Activated gamma-delta T cell (primary cell): ENCODE measurements at regions not wholly inside any gene's neighbourhood (a gene's known extent, or its start where the extent isn't known, plus 50 kb on each side); places are given as distances from the start of the nearest gene placed in this dataset.
"Not testable (repeated sequence)": the region's sequence is repeated elsewhere in the genome, so short reads cannot be mapped to it uniquely, and the experiment has no call there.

Experiments used
- DNase-seq: peaks from one replicate; lab custom pipeline; 2025; lab: John Stamatoyannopoulos, UW

GRCh38 chr5:2151301-2151888 is 268.7 kb upstream of the IRX4 start:
- DNase-seq, result not testable (repeated sequence)

DNA sequence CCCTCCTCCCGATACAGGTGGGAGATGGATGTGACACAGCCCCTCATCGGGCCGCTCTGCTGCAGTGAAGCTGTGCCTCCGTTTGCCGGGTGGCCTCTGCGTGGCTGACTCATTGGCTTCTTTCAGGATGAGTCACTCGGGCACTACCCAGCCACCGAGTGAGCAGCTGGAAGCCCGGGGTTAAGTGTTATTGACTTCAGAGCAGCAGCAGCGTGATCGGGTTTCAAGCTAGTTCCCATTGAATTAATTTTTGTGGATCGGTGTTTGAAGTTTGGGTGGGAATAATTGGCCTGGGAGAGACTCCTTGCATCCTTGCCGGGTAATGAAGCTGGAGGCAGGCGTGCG is 266.4 kb upstream of the IRX4 start:
- DNase-seq, result no peak

DNA sequence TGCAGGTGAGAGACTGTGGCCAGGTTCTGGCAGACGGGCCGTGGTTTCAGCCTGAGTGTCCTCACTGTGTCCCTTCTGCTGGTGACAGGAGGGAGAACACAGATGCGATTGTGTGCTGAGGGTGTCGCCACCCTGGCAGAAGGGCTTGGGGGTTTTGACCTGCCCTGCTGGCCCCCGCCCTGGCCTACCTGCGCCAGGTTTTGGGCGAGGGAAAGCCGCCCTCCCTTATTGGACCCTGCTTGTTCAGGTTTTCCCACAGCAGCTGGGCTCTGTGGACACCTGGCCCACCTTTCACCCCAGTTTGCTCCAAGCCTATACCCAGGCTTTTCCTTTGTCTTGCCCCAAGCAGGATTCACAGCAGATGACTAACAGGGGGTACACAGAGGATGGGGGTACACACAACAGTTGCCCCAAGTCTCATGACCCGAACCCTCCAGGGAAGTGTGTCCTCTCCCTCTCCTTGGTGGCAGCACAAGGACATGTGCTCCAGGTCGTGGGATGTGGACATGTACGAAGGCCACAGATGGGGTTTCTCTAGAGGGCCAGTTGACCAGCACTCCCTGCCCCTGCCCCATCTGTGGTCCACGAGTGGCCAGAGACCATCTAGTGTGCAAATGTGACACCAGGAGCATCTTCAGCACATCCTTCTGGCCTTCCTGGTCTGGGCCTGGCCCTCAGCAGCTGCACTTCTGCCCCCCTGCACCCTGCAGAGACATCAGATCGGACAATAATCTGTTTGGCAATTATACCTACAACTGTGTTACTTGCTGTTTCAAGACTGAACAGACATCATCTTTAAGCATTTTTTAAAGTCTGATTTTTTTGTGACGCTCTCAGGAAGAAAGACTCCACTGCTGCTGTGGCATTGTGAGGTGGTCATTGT is 265.8 kb upstream of the IRX4 start:
- DNase-seq, result no peak

GRCh38 chr5:2147504-2148311 is 265.0 kb upstream of the IRX4 start:
- DNase-seq, result no peak

DNA sequence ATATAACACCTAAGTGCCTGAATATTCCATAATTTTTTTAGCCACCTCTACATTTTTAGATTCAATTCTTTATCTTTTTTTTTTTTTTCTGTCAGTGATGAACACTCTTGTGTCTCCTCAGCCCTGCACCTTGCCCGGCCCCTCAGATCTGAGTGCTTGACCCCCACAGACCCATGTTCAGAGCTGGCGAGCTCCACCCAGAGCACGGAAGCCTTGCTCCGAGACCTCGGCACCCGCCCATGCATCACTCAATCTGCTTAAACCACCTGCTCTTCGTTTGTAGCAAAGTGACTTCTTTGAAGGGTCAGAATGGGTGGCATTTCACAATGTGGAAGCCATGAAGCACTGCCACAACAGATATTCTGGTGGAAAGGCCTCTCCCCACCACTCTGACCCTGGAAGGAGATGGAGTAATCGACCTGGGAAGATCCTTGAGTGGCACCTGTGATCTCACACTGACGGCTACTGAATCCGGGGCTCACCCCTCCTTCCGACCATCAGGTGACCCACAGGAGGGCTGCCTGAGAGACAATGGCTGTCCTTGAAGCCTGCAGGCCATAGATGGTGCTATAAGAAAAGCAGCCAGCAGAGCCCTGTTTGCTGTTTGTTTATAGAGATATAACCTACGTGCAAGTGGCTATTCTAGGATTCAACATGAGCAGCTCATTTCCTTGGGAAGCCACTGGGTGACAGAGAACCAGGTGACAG is 261.1 kb upstream of the IRX4 start:
- DNase-seq, result no peak

GRCh38 chr5:2143088-2143487 is 260.4 kb upstream of the IRX4 start:
- no peak for DNase-seq

DNA sequence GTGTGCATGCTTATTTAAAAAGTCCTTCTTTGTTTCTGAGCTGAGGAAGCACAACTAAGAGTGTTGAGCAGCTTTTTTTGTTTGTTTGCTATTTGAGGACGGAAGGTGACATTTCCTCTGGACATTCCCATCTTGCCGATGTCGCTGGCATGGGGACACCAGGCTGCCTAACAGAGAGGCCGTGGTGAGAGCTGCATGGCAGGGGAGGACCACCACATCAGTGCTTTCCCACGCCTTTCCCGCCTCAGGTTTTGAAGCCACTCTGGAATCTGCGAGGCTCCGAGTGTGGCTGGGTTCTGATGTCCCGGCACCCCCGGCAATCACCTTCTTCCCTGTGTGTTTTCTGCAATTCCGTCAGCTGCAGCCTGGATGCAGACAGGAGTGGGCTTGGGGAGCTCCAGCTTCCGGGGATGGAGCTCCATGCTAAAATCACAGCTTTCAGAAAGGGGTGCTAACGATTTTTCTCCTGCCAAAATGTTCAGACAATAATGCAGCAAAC is 259.8 kb upstream of the IRX4 start:
- DNase-seq, result no peak

GRCh38 chr5:2141254-2142000 is 258.7 kb upstream of the IRX4 start:
- DNase-seq, result no peak

DNA sequence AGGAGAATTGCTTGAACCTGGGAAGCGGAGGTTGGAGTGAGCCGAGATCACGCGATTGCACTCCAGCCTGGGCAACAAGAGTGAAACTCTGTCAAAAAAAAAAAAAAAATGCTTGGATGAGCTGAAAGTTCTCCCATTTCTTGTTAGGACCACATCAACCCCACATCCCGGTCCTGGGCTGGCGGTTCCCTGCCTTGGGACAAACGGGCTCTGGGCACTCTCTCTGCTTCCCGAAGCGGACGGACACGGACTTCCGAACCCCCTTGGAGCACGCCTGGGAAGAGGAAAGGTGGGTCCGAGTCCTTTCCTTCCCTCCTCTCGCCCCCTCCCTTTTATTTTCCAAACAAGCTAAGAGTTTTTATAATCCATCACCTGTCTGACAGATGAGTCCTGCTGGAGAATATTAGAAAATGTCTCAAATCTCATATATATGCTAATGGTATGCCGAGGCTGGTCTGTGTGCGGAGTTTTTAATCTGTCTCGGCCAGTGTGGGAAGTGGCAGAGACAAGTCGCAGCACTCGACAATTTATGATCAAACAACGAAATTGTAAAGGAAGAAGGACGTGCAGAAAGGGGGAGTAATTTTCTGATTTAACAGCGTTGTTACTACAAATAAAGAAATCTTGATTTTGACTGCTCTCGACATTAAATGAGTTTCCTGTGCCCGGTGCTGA is 257.9 kb upstream of the IRX4 start:
- DNase-seq, result no peak

DNA sequence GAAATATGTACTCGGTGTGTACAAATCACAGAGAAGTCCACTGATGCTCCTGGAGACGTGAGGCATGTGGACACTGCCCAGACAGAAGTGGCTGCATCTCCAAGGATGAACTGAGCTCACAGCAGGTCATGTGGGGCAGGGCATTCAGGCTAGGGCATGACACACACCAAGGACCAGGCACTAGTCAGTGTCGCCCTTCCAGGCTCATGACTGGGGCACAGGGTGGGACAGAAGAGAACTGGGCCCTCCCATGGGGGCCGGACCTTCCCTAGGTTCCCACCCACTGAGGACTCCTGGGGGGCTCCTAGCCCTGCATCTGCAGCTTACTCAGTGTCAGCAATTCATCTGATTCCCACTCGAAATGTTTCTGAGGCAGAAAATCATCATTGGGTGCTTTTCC is 256.8 kb upstream of the IRX4 start:
- no peak for DNase-seq

- no peak for DNase-seq
These were observed 256.2 kb upstream of the IRX4 start for GRCh38 chr5:2138896-2139295.

DNA sequence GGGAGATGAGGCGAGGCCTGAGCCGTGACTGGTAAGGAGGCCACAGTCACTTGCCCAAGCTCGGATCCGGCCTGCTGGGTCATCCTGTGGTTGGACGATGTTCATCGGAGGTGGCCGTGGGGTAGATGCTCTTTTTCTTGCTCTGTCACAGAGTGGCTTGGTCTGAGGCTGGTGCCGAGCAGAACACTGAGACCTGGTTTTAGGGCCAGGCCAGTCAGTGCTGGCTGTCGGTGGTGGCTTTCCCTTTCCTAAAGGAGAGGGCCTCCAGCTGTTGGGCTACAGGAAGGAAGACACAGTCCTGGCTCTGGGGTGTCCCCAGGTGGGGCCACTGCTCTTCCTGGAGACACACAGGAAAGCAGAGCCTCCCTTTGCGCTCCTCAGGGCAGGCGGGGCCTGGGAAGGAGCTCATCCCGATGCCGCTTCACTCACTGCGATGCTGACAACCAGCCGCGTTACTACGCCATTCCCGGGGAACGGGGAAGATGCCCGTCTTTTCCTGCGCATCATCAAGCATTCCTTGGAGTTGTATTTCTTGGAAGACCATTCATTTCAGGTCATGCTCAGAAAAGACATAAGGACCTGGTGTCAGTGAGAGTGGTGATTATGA is 254.8 kb upstream of the IRX4 start:
- no peak for DNase-seq

GRCh38 chr5:2136728-2137333 is 254.1 kb upstream of the IRX4 start:
- DNase-seq, result no peak

GRCh38 chr5:2135833-2136232 is 253.1 kb upstream of the IRX4 start:
- DNase-seq, result no peak

- no peak for DNase-seq
These were observed 252.6 kb upstream of the IRX4 start for GRCh38 chr5:2135354-2135753.

GRCh38 chr5:2134543-2135292 is 252.0 kb upstream of the IRX4 start:
- DNase-seq, result no peak

DNA sequence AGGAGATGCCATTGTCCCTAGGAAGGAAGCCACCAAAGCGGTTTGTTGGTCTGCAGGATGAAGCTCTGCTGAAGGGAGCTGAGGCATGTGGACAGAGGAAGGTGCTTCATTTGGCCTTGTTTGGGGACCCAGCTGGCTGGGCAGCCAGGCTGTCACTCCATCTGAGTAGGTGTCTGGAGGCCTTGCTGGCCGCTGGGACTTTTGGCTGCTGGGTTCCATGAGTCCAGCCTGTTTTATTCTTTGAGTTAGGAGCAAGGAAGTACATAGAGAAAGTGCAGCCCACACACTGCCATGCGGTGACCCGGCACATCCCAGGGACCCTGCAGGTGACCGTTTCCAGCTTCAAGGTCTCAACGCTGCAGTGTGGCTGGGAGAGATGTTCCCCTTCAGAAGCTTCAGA is 251.2 kb upstream of the IRX4 start:
- no peak for DNase-seq

- no peak for DNase-seq
These were observed 250.4 kb upstream of the IRX4 start for GRCh38 chr5:2133080-2133479.

DNA sequence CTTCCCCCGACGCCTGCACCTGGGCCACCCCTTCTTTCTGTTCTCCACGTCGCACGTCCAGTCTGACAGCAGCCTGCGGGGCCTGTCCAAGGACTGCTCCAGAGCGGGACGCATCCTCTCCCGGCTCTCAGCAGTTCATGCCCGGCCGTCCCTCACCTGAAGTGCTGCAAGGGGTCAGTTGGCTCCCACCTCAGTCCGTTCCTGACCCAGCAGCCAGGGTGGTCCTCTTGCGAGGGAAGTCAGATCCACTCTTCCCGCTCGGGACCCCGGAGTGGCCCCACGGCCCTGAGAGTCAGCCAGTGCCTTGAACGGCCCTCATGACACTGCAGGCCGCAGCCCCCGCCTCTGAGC is 249.7 kb upstream of the IRX4 start:
- DNase-seq, result no peak
